Inflammatory macrophage treated with lipopolysaccharide for 1 hour (primary cell): ENCODE measurements at regions not wholly inside any gene's neighbourhood (a gene's known extent, or its start where the extent isn't known, plus 50 kb on each side); places are given as distances from the start of the nearest gene placed in this dataset.

Source experiments
- DNase-seq, 2 donors: peaks; one replicate each; pipeline ENCODE4 v3.0.0-alpha.2; 2020 to 2022

DNA sequence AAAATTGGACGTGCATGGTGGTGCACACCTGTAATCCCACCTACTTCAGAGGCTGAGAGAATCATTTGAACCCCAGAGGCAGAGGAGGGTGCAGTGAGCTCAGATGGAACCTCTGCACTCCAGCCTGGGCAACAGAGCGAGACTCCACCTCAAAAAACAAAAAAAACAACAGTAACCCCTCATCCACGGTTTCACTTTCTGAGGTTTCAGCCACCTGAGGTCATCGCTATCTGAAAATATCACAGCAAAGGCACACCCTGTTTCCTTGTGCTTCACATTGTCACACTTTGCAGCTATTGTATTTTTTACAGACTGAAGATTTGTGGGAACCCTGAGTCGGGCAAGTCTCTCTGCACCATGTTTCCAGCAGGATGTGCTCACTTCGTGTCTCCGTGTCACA, 54.1 kb upstream of the FOXQ1 start:
- DNase-seq: no peak

DNA sequence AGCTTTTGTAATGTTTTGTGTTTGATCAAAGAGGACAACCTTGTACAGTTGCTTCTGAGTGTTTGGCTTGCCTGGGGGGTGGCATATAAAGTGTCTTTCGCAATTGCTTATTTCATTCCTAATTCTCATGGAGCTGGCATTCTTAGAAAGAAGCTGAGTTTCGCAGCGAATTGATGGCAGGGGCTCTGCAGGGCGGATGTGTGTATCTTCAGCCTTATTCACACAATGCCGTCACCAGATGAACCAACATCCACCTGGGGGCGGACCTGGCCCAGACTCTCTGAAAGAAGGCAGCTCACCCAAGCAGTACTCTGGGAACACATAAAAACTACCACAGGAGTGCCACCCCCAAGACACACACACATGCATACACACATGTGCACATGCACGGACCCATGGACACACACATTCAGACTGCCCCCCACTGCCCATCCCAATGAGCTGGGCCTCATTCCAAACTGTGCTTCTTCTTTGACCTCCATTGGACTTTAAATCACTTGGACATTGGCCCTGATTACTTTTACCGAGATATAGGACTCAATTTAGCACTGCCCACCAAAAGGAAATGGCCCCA, 55.4 kb upstream of the FOXQ1 start:
- no peak for DNase-seq

DNA sequence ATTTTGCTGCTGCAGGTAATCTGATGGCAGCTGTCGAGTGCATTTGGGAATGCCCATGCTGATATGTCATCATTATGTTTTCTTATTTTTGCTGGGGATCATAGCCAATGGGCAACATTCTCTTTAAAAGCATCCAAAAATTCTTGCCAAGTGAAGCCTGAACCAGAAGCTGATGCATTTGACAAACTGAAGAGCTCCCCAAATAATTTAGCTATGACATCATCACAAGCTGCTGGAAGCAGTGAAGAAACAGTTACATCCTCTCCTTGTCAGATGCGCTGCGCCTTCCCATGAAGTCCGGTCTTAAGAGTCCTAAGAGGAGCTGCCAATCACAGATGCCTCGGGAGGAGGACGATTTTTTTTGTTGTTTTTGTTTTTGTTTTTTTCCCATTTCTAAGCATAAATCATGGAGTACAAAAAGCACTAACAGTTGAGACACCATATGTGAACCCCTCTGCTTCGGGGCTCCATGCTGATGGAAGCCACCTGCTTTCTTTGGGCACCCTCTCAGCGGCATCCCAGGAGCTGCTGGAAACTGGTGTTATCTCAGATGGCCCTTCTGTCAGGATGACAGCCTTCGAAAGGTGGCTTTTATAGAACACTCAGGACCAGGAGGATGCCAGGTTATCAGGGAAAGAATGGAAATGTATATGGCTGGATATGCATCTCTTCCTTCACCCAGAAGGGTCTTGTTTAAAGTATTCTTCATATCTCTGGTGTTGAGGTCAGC, 56.1 kb upstream of the FOXQ1 start:
- DNase-seq: no peak

DNA sequence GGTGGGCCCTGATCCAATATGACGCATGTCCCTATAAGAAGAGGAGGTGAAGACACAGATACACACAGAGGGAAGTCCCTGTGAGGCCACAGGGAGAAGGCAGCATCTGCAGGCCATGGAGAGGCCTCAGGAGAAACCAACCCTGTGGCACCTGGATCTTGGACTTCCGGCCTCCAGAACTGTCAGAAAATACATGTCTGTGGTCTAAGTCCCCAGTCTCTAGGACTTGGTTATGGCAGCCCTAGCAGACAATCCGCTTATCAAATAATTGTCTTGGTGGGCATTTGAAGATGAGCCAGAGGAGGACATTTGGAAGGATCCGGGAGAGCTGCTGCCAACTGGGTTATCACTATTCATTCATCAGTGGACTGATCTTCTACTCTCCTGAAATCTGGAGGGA, 57.6 kb upstream of the FOXQ1 start:
- DNase-seq: no peak

DNA sequence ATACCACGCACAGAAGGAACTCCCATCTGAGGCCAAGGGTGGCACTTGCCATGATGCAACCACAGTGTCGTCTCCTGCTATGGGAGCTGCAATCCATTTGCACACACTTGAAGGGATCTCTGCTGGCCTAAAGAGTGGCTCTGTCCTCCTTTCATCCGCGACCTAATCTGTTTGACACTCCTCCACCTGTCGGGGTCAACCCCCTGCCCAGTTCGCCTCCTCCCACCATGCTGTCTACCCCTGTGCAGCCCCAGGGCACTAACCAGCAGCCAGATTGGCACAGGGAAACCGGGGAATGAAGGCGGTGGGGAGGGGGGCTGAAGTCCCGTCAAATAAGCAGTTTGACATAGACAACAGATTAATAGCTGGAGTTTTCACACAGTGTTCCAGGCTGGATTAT, 58.1 kb upstream of the FOXQ1 start:
- DNase-seq: no peak

DNA sequence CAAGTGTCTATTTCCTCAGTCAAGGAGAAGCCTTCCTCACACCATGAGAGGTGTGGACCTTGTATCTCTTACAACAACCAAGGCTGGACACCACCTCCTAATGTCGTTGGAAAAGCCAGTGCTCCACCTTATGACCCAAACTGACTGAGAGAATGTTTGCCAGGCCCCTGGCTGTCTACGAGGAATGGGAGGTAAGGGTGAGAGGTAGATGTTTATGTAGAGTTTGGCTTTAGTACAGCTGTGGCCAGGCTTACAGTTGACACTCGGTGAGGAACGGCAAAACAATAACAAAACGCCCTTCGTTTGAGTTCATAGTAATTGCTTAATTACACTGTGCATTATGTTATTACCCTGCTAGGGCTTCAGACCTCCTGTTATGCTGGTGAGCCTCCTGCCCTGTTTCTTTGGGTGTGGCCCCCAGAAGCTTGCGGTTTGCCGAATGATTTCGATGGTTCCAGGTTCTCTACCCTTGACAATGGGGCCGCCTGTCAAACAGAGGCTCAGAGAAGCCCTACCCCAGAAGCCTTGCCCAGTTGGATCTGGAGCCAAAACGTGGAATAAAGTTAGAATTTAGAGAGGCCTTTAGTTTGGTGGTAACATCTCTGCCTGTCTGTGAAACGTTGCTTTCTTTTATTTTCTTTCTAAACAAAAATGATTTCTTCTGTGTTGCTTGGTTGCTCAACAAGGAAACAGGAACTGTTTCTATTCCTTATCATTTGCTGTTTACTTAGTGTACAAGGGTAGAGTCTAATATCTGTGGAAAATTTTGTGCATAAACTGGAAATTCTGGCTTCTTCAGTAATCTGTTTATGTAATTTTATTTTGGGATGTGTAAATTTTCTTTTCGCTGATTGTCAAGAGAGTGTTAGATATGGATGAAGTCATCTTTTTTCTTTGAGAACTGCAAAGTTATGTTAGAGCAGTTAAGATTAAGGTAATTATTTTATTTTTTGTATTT, 60.4 kb upstream of the FOXQ1 start:
- no peak for DNase-seq

DNA sequence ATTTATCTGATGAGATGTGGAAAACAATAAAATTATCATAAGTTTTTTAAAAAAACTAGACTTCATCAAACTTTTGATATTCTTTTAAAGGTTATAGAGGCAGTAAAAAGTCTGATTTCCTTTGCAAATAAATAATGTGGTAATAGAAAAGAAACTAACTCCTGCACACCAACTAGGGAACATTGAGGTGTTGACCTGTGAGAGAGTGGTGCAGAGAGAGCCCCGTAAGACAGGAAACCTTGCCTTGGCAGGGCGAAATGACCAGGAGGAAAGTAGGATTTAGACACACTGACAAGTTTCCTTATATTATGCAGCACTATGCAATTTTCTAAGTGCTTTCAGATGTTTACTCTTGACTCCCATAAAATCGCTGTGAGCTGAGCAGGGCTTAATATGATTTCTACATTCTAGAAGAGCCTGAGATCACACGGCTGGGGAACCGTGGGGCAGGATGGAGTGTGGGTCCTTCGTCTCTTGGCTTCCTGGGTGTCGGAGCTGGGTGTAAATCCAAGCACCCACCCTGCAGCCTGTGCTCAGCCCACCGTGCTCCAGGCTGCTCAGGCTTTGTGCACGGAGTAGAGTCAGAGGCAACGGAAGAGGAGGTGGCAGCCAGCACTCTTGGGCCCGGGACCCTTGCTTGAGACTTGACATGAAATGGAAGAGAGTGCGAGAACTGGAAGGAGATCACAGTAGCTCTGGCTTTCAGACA, 61.3 kb upstream of the FOXQ1 start:
- no peak for DNase-seq

DNA sequence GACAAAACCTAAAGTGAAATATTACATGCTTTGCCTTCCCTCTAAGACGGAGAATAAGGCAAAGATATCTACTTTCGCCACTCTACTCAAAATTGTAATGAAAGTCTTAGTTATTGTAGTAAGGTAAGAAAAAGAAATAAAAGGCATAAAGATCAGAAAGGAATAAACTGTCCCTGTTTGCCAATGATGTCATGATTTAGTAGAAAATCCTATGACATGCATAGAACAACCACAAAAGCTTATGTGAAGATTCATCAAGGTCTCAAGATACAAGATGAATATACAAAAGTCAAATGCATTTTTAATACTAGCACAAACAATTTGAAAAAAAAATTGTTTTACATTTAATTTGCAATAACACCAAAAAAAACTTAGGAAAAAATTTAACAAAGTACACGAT, 64.0 kb upstream of the FOXQ1 start:
- no peak for DNase-seq

DNA sequence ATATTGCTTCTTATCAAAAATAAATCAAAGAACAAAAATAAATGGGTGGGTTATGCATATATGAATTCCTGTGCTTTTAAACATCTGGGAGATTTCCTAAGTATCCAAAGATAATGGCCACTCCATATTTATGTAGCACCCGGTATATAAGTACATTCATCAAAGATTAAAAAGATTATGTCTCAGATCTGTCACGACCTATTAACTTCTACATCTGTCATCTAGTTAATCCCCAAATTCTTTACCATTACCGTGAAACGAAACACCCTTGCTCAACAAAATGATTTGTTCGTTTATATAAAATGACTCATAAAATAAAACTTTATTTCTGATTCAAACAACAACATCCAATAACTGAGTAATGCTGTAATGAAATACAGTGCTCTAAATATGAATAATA, 64.8 kb upstream of the FOXQ1 start:
- no peak for DNase-seq

DNA sequence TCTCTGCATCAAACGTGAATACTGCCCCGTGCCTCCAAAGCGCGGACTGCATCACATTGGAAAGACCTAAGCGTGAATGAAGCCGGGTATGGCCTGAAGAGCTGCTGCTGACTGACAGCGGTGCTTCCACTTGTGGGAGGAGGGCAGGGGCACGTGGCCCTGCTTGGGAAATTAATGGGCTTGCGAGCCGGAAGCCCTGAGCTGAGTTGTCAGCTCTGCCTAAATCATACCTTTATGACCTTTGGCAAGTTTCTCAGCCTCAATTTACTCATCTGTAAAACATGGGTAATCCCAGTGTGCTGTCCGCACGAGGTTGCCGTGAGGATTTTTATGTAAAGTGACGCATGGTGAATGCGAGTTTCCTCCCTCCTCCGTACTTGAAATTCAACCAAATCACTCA, 67.0 kb upstream of the FOXQ1 start:
- DNase-seq: no peak

DNA sequence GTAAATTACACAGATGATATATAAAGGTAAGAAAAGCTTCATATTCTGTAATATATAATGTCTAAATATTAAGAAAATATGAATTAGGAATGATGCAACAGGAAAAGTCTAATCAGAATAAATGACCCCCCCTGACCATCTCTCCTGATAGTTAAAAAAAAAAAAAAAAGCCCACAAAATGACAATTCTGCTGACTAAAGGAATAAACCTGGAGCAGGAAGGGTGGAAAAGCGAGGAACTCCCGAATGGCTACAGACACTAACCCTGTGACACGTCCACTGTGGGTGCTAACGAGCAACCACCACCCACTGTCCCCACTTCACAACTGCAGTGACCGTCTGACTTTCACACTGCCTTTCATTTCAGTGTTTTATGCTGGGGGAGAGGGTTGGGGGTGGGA, 67.6 kb upstream of the FOXQ1 start:
- DNase-seq: no peak

DNA sequence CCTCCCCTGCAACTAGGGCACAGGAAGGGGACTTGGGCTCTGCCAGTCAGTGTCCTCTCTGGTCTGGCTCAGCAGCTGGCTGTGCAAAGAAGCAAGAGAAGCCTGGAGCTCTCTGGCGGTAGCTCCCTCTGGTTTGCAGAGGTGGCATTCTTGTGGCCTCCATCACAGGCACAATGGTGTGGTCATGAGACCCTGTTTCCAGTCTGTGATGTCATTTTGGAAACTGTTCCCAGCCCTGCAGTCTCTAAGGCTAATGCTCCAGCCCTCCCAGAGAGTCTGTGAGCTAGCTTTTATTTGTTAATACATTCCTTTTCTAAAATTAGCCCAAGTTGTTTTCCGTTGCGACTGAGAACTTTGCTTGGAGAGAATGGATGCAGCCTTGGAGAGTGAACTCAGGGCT, 69.5 kb upstream of the FOXQ1 start:
- no peak for DNase-seq

DNA sequence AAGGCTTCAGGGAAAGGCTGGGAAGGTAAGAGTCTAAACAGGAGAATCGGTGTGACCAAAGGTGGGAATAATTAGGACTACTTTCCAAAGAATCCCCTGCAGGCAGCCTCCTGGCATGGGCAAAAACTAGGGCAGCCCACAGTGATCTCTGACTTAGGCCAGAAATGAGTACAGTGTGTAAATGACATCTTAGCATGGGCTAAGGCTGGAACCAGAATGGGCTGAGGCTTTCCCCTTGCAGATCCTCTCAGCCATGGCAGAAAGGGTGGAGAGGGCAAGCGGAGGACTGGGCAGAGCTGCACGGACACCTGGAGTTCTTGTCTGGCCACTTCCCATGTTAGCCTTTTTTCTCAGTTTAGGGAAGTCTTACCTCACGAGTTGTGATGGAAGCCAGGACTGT, 69.9 kb upstream of the FOXQ1 start:
- DNase-seq: no peak

DNA sequence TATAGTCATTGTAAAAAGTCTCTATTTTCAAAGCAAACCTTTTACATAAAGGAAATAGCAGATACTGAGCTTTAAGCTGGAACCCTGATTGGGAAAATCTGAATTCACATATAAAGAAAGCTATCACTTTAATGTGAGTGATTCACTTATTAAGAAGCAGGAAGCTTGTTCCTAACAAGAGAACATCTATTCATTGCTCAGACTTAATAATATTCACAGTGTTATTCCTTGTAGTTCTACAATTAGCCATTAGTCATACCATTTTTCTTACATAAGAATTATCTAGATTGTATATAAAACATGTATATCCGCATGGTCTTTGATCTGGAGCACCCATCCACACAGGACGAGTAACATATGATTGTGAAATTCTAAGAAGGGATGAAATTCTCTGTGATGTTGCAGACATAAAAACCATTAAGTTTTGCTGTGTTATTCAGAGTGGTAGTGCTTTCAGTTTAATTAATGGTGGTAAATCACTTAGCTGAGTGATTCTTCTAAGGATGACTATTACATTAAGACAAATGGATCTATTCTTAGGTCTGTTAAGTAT, 71.1 kb upstream of the FOXQ1 start:
- no peak for DNase-seq

DNA sequence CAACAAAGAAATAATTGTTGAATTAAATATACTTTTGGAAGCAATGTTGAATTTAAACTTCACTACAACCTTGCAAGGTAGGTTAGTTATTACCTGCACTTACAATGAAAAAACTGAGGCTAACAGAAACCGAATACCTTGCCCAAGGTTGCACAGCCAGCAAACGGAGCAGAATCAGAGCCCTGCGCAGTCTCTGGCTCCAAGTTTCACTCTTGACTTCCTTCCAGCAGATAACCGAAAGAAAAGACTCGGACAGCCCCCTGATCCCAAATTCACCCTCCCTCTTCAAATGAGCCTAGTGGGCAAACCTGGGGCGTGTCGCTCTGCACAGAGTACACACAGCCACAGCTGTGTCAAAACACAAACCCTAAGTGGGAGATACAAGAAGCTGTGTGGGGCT, 72.1 kb upstream of the FOXQ1 start:
- no peak for DNase-seq

DNA sequence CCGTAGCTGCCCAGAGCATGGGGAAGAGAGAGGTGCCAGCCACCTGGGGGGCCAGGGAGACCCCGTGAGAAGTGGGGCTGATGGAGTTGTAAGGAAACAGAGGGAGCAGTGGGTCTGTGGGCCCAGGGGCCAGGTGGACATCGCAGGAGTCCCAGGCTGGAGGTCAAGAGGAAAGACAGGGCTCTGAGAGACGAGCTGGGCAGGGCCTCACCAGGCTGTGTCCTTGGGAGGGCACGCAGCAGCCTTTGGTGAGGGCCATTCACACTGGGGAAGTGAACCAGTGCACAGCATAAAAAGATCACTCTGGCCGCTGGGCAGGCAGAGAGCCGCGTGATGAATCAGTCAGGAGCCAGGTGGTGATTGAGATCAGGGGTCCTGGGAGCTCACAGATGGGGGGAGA, 73.9 kb upstream of the FOXQ1 start:
- DNase-seq: no peak

DNA sequence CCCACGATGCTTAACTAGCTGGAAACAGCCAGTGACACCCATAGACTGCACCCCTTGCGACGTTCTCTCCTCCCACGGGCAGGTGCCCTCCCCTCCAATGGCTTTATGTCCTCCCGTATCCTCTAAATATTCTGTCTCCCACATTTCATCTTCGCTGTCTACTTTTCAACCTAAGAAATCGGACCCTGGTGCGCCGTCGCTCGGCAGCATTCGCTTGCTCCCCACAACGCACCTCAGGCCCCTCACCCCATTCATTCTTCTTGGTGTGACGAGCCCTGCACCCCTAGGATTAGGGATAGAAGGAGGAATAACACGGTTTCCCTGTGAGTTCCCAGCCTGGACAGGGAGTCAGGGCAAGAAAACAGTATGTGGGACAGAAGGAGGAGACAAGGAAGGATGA, 74.3 kb upstream of the FOXQ1 start:
- DNase-seq: no peak

DNA sequence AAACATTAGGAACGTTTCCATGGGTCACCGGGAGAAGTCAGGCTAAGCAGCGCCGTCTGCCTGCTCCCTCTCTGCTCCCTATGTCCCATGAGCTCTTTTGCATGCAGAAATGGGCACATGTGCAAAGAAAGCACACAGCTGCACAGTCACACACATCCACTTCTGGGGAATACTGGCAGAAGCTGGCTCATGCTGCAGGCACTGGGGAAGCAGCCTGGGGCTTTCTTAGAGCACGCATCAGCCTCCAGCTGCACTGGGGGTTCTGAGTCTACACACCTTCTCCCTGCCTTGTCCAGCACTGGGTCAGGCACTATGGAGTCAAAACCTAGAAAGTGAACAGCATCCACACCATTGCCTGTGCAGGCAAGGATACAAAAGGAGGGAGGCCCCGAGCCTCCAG, 76.1 kb upstream of the FOXQ1 start:
- DNase-seq: no peak

DNA sequence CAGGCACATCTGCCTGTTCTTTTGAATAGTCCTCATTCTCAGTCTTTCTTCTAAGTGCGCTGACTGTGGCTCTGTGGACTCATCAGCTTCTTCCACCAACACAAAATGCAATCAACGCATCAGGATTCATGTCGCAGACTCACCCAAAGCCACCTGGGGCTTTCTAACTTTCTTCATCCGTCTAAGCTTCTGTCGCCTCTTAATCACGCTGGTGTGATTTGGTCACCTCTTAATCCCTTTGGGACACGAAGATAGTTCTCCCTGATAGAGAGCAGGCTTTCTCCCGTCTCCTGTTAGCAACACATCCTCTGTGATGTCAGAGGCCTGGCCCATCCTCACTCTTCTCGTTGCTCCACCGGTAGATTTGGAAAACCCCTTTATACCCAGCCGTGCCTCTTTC, 78.0 kb upstream of the FOXQ1 start:
- DNase-seq: no peak

DNA sequence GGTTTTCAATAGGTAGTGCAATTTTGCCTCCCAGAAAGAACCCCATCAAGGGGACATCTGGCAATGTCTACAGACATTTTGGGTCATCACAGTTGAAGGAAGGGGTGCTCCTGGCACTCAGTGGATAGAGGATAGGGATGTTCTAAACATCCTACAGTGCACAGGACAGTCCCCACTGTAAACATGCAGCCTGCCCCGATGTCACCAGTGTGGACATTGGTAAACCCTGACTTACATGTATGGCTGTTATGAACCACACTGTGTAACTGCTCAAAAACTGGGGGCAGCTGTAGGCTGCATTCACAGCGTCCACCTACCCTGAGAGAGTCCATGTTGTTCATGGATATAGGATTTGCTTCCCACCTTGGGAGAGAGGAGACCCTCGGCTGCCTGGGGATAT, 79.3 kb upstream of the FOXQ1 start:
- no peak for DNase-seq

DNA sequence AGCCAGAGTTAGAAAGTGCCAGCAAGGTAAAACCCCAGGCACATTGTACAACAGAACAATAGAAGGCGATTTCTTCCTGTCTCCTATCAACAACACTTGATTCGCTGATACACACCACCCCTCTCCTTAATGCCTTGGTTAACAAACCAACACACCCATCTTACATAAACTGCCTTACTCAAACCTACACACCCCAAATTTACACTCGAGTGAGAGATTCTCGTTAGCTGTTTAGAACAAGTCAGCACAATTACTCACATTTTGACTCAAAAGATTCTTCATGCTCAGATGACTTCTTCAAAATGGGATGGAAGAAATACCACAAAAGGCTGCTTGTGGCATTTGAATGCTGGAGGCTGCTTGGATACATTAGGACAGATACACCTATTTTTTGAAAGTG, 80.0 kb upstream of the FOXQ1 start:
- DNase-seq: no peak

DNA sequence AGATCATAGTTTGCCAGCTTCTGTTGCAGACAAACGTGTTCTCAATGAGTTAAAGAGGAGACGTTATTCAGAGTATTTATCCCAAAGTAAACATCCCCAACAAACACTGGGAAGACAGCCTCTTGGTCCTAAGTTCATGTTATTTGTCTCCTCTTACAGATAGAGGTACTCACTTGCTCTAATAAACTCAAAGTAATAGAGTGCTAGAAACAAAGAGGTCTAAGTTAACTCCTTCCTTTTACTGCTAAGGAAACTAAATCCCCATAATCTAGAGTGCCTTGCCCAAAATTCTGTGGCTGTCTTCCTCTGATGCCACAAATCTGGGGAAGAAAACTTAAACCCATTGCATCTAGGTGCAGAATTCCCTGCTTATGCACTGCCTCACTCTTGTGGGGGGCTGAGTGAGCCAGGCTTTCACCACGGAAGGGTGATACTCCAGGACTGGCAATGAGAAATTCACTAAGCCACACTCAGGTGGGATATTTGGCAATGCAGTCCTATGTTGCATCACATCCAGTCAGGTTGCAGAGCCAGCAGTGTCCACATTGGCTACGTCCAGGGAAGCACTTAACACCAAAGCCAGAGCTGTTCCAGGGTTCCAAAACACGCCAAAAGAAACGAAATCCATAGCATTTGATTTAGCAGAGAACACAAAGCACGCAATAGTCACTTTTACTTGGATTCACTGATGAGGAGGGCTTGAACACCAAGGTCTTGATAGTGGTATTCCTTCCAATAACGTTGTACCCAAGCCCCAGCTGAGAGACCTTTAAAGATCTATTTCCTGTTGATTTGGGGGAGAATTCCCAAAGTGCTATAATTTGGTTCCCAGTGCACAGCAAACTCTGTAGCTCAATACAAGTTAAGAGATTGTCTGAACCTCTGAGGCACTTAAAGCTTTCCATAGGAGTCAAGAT, 81.0 kb upstream of the FOXQ1 start:
- DNase-seq: no peak
